Sigmoid colon (tissue), 6 donors: ENCODE measurements at regions not wholly inside any gene's neighbourhood (a gene's known extent, or its start where the extent isn't known, plus 50 kb on each side); places are given as distances from the start of the nearest gene placed in this dataset.

Experiments used
- DNase-seq: peaks from one replicate; pipeline ENCODE4 v3.0.0-alpha.2; 2019
- H3K27ac ChIP-seq, 4 donors: fragments of 200-600 bp; sonication (generic); one replicate each; pipeline ENCODE4 v1.5.1; 2016 to 2019; ENCODE audit warnings: mild to moderate bottlenecking in 1 of 4
- H3K27me3 ChIP-seq, 3 donors: fragments of 200-600 bp; sonication (generic); one replicate each; pipeline ENCODE4 v1.5.1; 2019; ENCODE audit warnings: mild to moderate bottlenecking in 1 of 3
- H3K36me3 ChIP-seq, 4 donors: fragments of 200-600 bp; sonication (generic); one replicate each; pipeline ENCODE4 v1.5.1; 2016 to 2019
- H3K4me1 ChIP-seq, 4 donors: fragments of 200-600 bp; sonication (generic); one replicate each; pipeline ENCODE4 v1.5.1; 2017 to 2019
- H3K4me3 ChIP-seq, 4 donors: fragments of 200-600 bp; sonication (generic); one replicate each; pipeline ENCODE4 v1.5.1; 2017 to 2019; ENCODE audit warnings: mild to moderate bottlenecking in 2 of 4, moderate library complexity in 1 of 4
- H3K9me3 ChIP-seq, 4 donors: fragments of 200-600 bp in 3 of 4; sonication (generic) in 3 of 4; one replicate each; pipeline versions ENCODE4 v1.5.1 to v1.6.1; 2013 to 2019
- EP300 ChIP-seq, 4 donors: sonication (generic); formaldehyde crosslinking; IDR thresholded peaks; one replicate each; pipeline ENCODE4 v1.6.1; 2017; ENCODE audit warnings: antibody characterized with exemption in 4 of 4
- POLR2A ChIP-seq, 2 donors: fragments of 450-650 bp; IDR thresholded peaks; one replicate each; pipeline ENCODE4 v1.6.1; 2016; ENCODE audit warnings: antibody characterized with exemption in 2 of 2, mild to moderate bottlenecking in 2 of 2, moderate library complexity in 2 of 2
- POLR2AphosphoS5 ChIP-seq, 4 donors: sonication (generic); formaldehyde crosslinking; IDR thresholded peaks; one replicate each; pipeline ENCODE4 v1.6.1; 2017; ENCODE audit warnings: antibody characterized with exemption in 4 of 4
- WGBS, 2 donors: extraction: QIAGEN DNeasy Blood & Tissue Kit; methylation state at CpG; one replicate each; pipeline ENCODE4 v1.1.7; 2013; 5-methylcytosine and 5-hydroxymethylcytosine counted together
- intact Hi-C: fragments of 100-400 bp; cut with DNase I; formaldehyde crosslinking; loops from one replicate; pipeline ENCODE4 v1.15.1; 2023
- TF ChIP-seq, protein P1 (sequence below), 4 experiments: fragments of 450-650 bp in 3 of 4; fragments of 200-600 bp in 1 of 4; IDR thresholded peaks; one replicate each; pipeline ENCODE4 v1.5.1; 2016 to 2019; ENCODE audit warnings: antibody characterized with exemption in 4 of 4, mild to moderate bottlenecking in 3 of 4, moderate library complexity in 2 of 4
- donor health status: healthy with polysubstance abuse.
- donor health status: healthy.

DNA sequence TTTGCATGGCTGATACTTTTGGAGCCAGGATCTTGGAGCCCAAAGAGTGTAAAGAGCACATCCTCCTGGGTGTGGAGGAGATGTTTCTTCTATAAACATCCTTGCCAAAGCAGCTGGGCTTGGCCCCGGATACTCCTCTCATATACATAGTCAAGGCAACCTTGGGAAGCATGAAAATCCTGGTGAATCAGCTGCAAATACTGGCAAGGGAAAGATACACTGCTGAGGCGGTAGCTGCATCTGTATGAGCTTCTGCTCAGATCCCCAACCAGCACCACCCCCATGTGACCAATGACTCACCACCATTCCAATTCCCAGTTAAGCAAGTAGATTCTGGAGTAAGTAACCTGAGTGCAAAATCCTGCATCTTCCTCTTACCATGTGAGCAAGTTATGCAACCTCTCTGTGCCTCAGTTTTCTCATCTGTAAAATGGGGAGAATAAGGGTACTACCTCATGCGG, 567.4 kb downstream of the MED13L start:
- H3K36me3 ChIP-seq, result no peaks in the 10 kb centered on the region
- peak overlapping the region in 1 of 4 donors; percentile 0 for H3K27ac ChIP-seq
- WGBS, 2 donors, result 56 to 68% methylated on average over 3 of the region's 3 CpGs
- H3K27me3 ChIP-seq, result no peaks in the 10 kb centered on the region
- no peak for TF ChIP-seq POLR2A (IDR thresholded peaks at IDR 0.05)
- TF ChIP-seq POLR2AphosphoS5 (IDR thresholded peaks at IDR 0.05), result peak in 1 of 4 donors; percentile 33
- no peak for DNase-seq
- peaks cover 0 to 19% (median 9%) of the 10 kb centered on the region in 4 donors for H3K4me1 ChIP-seq
- no peaks in the 10 kb centered on the region for H3K9me3 ChIP-seq
- no peak overlapping the region for H3K4me3 ChIP-seq
- intact Hi-C loops, result no loop called here

DNA sequence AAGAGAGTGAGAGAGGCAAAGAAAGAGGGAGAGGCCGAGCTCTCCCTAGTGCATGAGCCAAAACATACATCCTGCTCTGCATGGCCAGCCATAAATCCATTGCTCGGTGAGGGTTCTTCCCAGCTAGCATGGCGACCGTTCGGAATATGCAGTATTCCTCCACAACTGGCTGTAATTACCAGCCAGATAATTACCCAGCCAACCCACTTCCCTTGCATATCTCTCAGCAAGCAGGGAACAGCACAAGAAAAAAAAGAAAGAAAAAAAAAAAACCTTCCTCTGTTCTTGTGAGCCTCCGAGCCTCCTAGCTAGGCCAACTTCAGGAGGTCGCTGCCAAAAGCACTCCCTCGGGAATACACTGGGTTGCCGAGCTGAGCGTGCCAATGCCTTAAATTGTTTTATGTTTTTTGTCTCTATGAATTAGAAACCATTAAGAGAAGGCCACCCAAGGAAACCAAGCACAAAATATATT, 567.9 kb downstream of the MED13L start:
- Histone ChIP-seq H3K27ac (peak overlapping the region in 1 of 4 donors; percentile 0), H3K36me3 (no peaks in the 10 kb centered on the region), H3K4me3 (no peak overlapping the region), H3K9me3 (no peaks in the 10 kb centered on the region), H3K27me3 (no peaks in the 10 kb centered on the region), H3K4me1 (peaks cover 0 to 19% (median 9%) of the 10 kb centered on the region in 4 donors)
- 32 to 57% methylated on average over 10 of the region's 10 CpGs for WGBS, 2 donors
- DNase-seq, result no peak
- intact Hi-C loops, result no loop called here
- TF ChIP-seq, protein P1, sequence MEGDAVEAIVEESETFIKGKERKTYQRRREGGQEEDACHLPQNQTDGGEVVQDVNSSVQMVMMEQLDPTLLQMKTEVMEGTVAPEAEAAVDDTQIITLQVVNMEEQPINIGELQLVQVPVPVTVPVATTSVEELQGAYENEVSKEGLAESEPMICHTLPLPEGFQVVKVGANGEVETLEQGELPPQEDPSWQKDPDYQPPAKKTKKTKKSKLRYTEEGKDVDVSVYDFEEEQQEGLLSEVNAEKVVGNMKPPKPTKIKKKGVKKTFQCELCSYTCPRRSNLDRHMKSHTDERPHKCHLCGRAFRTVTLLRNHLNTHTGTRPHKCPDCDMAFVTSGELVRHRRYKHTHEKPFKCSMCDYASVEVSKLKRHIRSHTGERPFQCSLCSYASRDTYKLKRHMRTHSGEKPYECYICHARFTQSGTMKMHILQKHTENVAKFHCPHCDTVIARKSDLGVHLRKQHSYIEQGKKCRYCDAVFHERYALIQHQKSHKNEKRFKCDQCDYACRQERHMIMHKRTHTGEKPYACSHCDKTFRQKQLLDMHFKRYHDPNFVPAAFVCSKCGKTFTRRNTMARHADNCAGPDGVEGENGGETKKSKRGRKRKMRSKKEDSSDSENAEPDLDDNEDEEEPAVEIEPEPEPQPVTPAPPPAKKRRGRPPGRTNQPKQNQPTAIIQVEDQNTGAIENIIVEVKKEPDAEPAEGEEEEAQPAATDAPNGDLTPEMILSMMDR (IDR thresholded peaks at IDR 0.05), result no peak
- TF ChIP-seq POLR2AphosphoS5 (IDR thresholded peaks at IDR 0.05) (no peak), EP300 (IDR thresholded peaks at IDR 0.05) (no peak), POLR2A (IDR thresholded peaks at IDR 0.05) (no peak)

DNA sequence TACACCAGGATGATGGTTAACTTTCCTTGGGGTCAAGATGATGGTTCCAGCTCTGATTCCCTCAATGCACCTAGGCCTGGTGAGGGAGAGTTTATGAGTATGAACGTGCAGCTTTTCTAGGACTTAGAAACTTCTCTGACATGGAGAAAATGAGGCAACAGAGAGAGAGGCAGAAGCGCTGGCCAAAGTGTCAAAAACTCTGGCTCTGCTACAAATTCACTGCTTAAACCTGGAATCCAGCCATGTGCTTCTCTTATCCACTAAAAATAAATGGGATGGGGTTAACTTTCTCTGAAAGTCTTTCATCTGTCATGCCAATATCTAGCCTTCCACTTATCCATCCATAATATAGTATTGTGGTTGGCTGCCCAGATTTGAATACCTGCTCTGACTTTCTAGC, 568.7 kb downstream of the MED13L start:
- intact Hi-C loops, result no loop called here
- H3K36me3 ChIP-seq, result no peaks in the 10 kb centered on the region
- H3K9me3 ChIP-seq, result no peaks in the 10 kb centered on the region
- DNase-seq, result no peak
- 65 to 80% methylated on average over 2 of the region's 2 CpGs for WGBS, 2 donors
- H3K27me3 ChIP-seq, result no peaks in the 10 kb centered on the region
- H3K27ac ChIP-seq, result no peak overlapping the region
- peaks cover 0 to 19% (median 9%) of the 10 kb centered on the region in 4 donors for H3K4me1 ChIP-seq
- H3K4me3 ChIP-seq, result no peak overlapping the region
- TF ChIP-seq EP300 (IDR thresholded peaks at IDR 0.05) (no peak), POLR2A (IDR thresholded peaks at IDR 0.05) (no peak), POLR2AphosphoS5 (IDR thresholded peaks at IDR 0.05) (no peak)
- TF ChIP-seq, protein P1 (IDR thresholded peaks at IDR 0.05), result no peak

DNA sequence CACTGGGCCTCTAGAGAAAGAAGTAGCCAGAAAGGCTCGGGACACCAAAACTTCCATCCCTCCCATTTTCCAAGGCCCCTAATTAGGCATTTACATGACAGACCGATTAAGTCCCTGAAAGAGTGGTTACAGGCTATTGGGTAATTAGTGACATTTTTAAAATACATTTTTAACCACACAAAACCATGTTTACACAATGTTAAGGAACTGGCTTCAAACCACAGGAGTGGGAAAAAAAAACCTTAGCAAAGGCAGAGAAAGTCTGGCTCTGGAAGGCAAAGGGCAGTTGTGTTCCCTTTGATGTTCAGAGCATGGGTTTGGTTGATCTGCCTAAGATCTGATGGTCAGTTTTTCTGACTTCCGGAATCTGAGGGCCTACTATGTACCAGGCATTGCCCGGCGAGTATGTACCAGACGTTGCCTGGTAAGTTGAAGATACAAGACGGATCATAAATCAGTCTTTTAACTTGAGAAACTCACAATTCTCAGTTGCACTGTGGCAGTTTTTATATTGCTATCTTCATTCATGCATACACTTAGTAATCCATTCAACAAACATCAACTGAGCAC, 576.5 kb downstream of the MED13L start:
- 70 to 76% methylated on average over 7 of the region's 7 CpGs for WGBS, 2 donors
- TF ChIP-seq POLR2A (IDR thresholded peaks at IDR 0.05) (no peak), EP300 (IDR thresholded peaks at IDR 0.05) (no peak), POLR2AphosphoS5 (IDR thresholded peaks at IDR 0.05) (no peak)
- TF ChIP-seq, protein P1 (IDR thresholded peaks at IDR 0.05), result no peak
- H3K36me3 ChIP-seq, result no peaks in the 10 kb centered on the region
- no peaks in the 10 kb centered on the region for H3K9me3 ChIP-seq
- no peak overlapping the region for H3K27ac ChIP-seq
- no peak for DNase-seq
- H3K27me3 ChIP-seq, result peaks cover 0 to 11% (median 0%) of the 10 kb centered on the region in 3 donors
- intact Hi-C loops, result no loop called here
- peaks cover 0 to 8% (median 8%) of the 10 kb centered on the region in 4 donors for H3K4me1 ChIP-seq
- H3K4me3 ChIP-seq, result no peak overlapping the region

DNA sequence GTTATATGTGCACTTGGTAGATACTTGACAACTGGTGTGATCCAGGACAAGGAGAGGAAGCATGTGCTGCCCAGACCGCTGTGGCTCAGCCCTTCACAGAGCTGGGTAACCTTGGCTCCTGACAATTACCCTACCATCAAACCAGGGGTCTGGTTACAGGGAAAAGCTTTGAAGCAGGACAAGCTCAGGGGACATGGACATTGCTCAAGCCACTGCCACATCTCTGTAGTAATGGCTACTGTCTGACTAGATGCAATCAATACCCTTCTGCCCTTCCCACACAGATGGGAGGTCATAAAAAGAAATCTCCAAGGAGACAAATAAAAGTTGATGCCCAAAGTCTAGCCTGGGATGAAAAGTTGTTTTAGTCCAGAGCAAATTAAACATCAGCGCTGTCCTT, 577.4 kb downstream of the MED13L start:
- no peaks in the 10 kb centered on the region for H3K9me3 ChIP-seq
- DNase-seq, result no peak
- H3K4me1 ChIP-seq, result peaks cover 0 to 8% (median 8%) of the 10 kb centered on the region in 4 donors
- intact Hi-C loops, result no loop called here
- 85 to 86% methylated on average over 2 of the region's 2 CpGs for WGBS, 2 donors
- no peak overlapping the region for H3K27ac ChIP-seq
- H3K4me3 ChIP-seq, result no peak overlapping the region
- peaks cover 0 to 11% (median 0%) of the 10 kb centered on the region in 3 donors for H3K27me3 ChIP-seq
- TF ChIP-seq POLR2AphosphoS5 (IDR thresholded peaks at IDR 0.05) (no peak), POLR2A (IDR thresholded peaks at IDR 0.05) (no peak), EP300 (IDR thresholded peaks at IDR 0.05) (no peak)
- TF ChIP-seq, protein P1 (IDR thresholded peaks at IDR 0.05), result no peak
- H3K36me3 ChIP-seq, result no peaks in the 10 kb centered on the region
